ENCODE measurements at regions not wholly inside any gene's neighbourhood (a gene's known extent, or its start where the extent isn't known, plus 50 kb on each side); places are given as distances from the start of the nearest gene placed in this dataset.

- TF ChIP-seq POLR2A (IDR thresholded peaks at IDR 0.05) (no peak), CTCF (IDR thresholded peaks at IDR 0.05) (no peak)
- Histone ChIP-seq H3K36me3 (no peaks in the 10 kb centered on the region), H3K4me1 (no peaks in the 10 kb centered on the region), H3K27ac (no peak overlapping the region), H3K27me3 (no peaks in the 10 kb centered on the region), H3K9me3 (no peaks in the 10 kb centered on the region), H3K4me3 (replicated peaks in 1 of 3) (no peak overlapping the region)
- 92 to 93% methylated on average over 4 of the region's 4 CpGs for WGBS, 2 donors
- no peak for DNase-seq
- intact Hi-C loops (cut with DNase I), result no loop called here
Observed at GRCh38 chr5:167915237-167915636, 376.2 kb upstream of the WWC1 start.

- DNase-seq, result no peak
- Histone ChIP-seq H3K9me3 (no peaks in the 10 kb centered on the region), H3K4me1 (no peaks in the 10 kb centered on the region), H3K27me3 (no peaks in the 10 kb centered on the region), H3K27ac (no peak overlapping the region), H3K36me3 (no peaks in the 10 kb centered on the region), H3K4me3 (replicated peaks in 1 of 3) (no peak overlapping the region)
- 62 to 70% methylated on average over 8 of the region's 8 CpGs for WGBS, 2 donors
- TF ChIP-seq CTCF (IDR thresholded peaks at IDR 0.05) (no peak), POLR2A (IDR thresholded peaks at IDR 0.05) (no peak)
- intact Hi-C loops (cut with DNase I), result no loop called here
Observed at GRCh38 chr5:167916261-167916691, 375.2 kb upstream of the WWC1 start.

- Histone ChIP-seq H3K9me3 (no peaks in the 10 kb centered on the region), H3K4me1 (no peaks in the 10 kb centered on the region), H3K27ac (no peak overlapping the region), H3K27me3 (no peaks in the 10 kb centered on the region), H3K36me3 (no peaks in the 10 kb centered on the region), H3K4me3 (replicated peaks in 1 of 3) (no peak overlapping the region)
- 52 to 53% methylated on average over 4 of the region's 4 CpGs for WGBS, 2 donors
- TF ChIP-seq CTCF (IDR thresholded peaks at IDR 0.05) (no peak), POLR2A (IDR thresholded peaks at IDR 0.05) (no peak)
- intact Hi-C loops (cut with DNase I), result no loop called here
- no peak for DNase-seq
Observed at GRCh38 chr5:167916706-167917105, 374.7 kb upstream of the WWC1 start.

- no peak for TF ChIP-seq POLR2A (IDR thresholded peaks at IDR 0.05)
- TF ChIP-seq CTCF (IDR thresholded peaks at IDR 0.05), result no peak
Observed at GRCh38 chr5:167918184-167918812, 373.1 kb upstream of the WWC1 start.

GRCh38 chr5:167918813-167919483 lies 372.5 kb upstream of the WWC1 start:
- H3K27ac ChIP-seq, result no peak overlapping the region
- no peaks in the 10 kb centered on the region for H3K9me3 ChIP-seq
- 63 to 73% methylated on average over 11 of the region's 11 CpGs for WGBS, 2 donors
- no peaks in the 10 kb centered on the region for H3K27me3 ChIP-seq
- no peak overlapping the region for H3K4me3 ChIP-seq (replicated peaks in 1 of 3)
- no peak for TF ChIP-seq POLR2A (IDR thresholded peaks at IDR 0.05)
- TF ChIP-seq CTCF (IDR thresholded peaks at IDR 0.05), result no peak
- H3K36me3 ChIP-seq, result no peaks in the 10 kb centered on the region
- no peak for DNase-seq
- intact Hi-C loops (cut with DNase I), result no loop called here
- H3K4me1 ChIP-seq, result no peaks in the 10 kb centered on the region

More at GRCh38 chr5:167918184-167918812, 373.1 kb upstream of the WWC1 start:
- Histone ChIP-seq H3K4me3 (replicated peaks in 1 of 3) (no peak overlapping the region), H3K4me1 (no peaks in the 10 kb centered on the region), H3K9me3 (no peaks in the 10 kb centered on the region), H3K27me3 (no peaks in the 10 kb centered on the region), H3K36me3 (no peaks in the 10 kb centered on the region), H3K27ac (no peak overlapping the region)
- 73 to 79% methylated on average over 11 of the region's 11 CpGs for WGBS, 2 donors
- DNase-seq, result no peak
- intact Hi-C loops (cut with DNase I), result no loop called here

All from thyroid gland (tissue), 4 donors.